Endodermal cell (in vitro differentiated cells): ENCODE measurements at regions not wholly inside any gene's neighbourhood (a gene's known extent, or its start where the extent isn't known, plus 50 kb on each side); places are given as distances from the start of the nearest gene placed in this dataset.

Experiments
- DNase-seq: peaks from one replicate; pipeline ENCODE4 v3.0.0-alpha.2; 2017
- H3K27ac ChIP-seq: 2 replicates; pipeline ENCODE4 v1.5.1; 2013; ENCODE audit warnings: mild to moderate bottlenecking, low read depth, low read length, moderate library complexity
- H3K27me3 ChIP-seq: 2 replicates; pipeline ENCODE4 v1.6.1; 2013; ENCODE audit warnings: mild to moderate bottlenecking, low read length, moderate library complexity; ENCODE audit not compliant: insufficient read depth, control insufficient read depth, poor library complexity, severe bottlenecking
- H3K36me3 ChIP-seq: 2 replicates; pipeline ENCODE4 v1.7.0; 2013; ENCODE audit warnings: mild to moderate bottlenecking, low read length, moderate library complexity; ENCODE audit not compliant: control insufficient read depth, insufficient read depth
- H3K4me1 ChIP-seq: one replicate; pipeline ENCODE4 v1.7.0; 2013; ENCODE audit warnings: low read length; ENCODE audit not compliant: control insufficient read depth, insufficient read depth
- H3K4me3 ChIP-seq: 2 replicates; pipeline ENCODE4 v1.5.1; 2013; ENCODE audit warnings: mild to moderate bottlenecking, low read length, moderate library complexity
- H3K9ac ChIP-seq: 2 replicates; pipeline ENCODE4 v1.6.1; 2013; ENCODE audit warnings: mild to moderate bottlenecking, low read length, moderate library complexity; ENCODE audit not compliant: poor library complexity, severe bottlenecking; ENCODE audit errors: extremely low read depth
- H3K9me3 ChIP-seq: 2 replicates; pipeline ENCODE4 v1.6.1; 2013; ENCODE audit warnings: mild to moderate bottlenecking, low read length, moderate library complexity; ENCODE audit not compliant: control insufficient read depth
- H3K27ac Mint-ChIP-seq: 2 replicates; pipeline ENCODE4 v1.8.0; 2020; ENCODE audit warnings: mixed read lengths
- H3K27me3 Mint-ChIP-seq: 2 replicates; pipeline ENCODE4 v1.8.0; 2021; ENCODE audit warnings: mild to moderate bottlenecking, mixed read lengths; ENCODE audit not compliant: insufficient read depth
- H3K36me3 Mint-ChIP-seq: 2 replicates; pipeline ENCODE4 v1.8.0; 2020; ENCODE audit warnings: low read depth, mixed read lengths
- H3K4me1 Mint-ChIP-seq: 2 replicates; pipeline ENCODE4 v1.8.0; 2020; ENCODE audit warnings: mixed read lengths
- H3K4me3 Mint-ChIP-seq: 2 replicates; pipeline ENCODE4 v1.8.0; 2020; ENCODE audit warnings: mild to moderate bottlenecking, moderate library complexity, mixed read lengths
- H3K9me3 Mint-ChIP-seq: 2 replicates; pipeline ENCODE4 v1.8.0; 2020; ENCODE audit warnings: mild to moderate bottlenecking, mixed read lengths
- WGBS, 2 experiments: methylation state at CpG; one replicate each; pipeline versions ENCODE4 v1.1.5 to v1.1.7; 2013; ENCODE audit warnings: missing lambda C conversion rate in 2 of 2, mixed read lengths in 1 of 2; ENCODE audit not compliant: insufficient coverage in 1 of 2, insufficient read length in 1 of 2; 5-methylcytosine and 5-hydroxymethylcytosine counted together
- TF ChIP-seq, protein P1 (sequence below): fragments of 200-600 bp; sonication (generic); conservative IDR thresholded peaks from 2 replicates; pipeline ENCODE4 v1.5.0; 2021; ENCODE audit warnings: antibody characterized with exemption, mild to moderate bottlenecking

DNA sequence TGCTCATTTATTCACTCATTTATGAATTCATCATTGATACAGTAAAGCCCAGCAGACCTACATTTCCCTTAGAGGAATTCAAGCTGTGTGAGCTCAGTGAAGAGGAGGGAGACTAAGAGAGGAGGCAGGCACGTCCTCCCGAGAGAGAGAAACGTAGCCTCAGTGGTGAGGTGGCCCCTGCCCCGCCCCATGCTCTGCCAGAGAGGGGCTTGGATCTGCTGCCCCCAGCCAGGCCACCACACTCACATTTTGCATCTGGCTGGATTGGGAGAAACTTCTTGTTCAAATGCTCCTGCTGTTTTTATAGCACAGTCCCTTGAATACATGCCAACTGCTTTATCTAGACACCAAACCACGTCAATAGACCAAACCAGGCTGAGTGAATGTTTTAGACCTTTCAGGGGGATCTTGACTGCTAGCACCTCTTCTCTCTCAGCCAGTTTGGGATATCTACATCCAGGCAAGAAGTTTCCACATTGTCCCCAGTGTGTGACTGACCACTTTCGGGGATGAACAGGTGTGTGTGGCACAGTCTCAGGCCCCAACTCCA lies 67.7 kb upstream of the AJAP1 start:
- Mint-ChIP-seq H3K4me3 (no peak overlapping the region), H3K36me3 (no peaks in the 10 kb centered on the region), H3K9me3 (no peaks in the 10 kb centered on the region), H3K4me1 (no peaks in the 10 kb centered on the region), H3K27ac (no peak overlapping the region), H3K27me3 (peaks cover 16% of the 10 kb centered on the region)
- H3K27me3 ChIP-seq, result no peaks in the 10 kb centered on the region
- no peaks in the 10 kb centered on the region for H3K36me3 ChIP-seq
- no peak overlapping the region for H3K27ac ChIP-seq
- H3K4me3 ChIP-seq, result no peak overlapping the region
- TF ChIP-seq, protein P1, sequence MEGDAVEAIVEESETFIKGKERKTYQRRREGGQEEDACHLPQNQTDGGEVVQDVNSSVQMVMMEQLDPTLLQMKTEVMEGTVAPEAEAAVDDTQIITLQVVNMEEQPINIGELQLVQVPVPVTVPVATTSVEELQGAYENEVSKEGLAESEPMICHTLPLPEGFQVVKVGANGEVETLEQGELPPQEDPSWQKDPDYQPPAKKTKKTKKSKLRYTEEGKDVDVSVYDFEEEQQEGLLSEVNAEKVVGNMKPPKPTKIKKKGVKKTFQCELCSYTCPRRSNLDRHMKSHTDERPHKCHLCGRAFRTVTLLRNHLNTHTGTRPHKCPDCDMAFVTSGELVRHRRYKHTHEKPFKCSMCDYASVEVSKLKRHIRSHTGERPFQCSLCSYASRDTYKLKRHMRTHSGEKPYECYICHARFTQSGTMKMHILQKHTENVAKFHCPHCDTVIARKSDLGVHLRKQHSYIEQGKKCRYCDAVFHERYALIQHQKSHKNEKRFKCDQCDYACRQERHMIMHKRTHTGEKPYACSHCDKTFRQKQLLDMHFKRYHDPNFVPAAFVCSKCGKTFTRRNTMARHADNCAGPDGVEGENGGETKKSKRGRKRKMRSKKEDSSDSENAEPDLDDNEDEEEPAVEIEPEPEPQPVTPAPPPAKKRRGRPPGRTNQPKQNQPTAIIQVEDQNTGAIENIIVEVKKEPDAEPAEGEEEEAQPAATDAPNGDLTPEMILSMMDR, result no peak
- no peak overlapping the region for H3K9ac ChIP-seq
- no peaks in the 10 kb centered on the region for H3K4me1 ChIP-seq
- no peak for DNase-seq
- WGBS, 2 experiments, result 45 to 70% methylated on average over 2 to 6 of the region's 6 CpGs
- H3K9me3 ChIP-seq, result no peaks in the 10 kb centered on the region

- DNase-seq, result no peak
- Mint-ChIP-seq H3K27ac (no peak overlapping the region), H3K4me3 (no peak overlapping the region), H3K4me1 (no peaks in the 10 kb centered on the region), H3K9me3 (no peaks in the 10 kb centered on the region), H3K27me3 (peaks cover 16% of the 10 kb centered on the region), H3K36me3 (no peaks in the 10 kb centered on the region)
- no peaks in the 10 kb centered on the region for H3K27me3 ChIP-seq
- no peak overlapping the region for H3K4me3 ChIP-seq
- H3K27ac ChIP-seq, result no peak overlapping the region
- no peaks in the 10 kb centered on the region for H3K9me3 ChIP-seq
- no peaks in the 10 kb centered on the region for H3K4me1 ChIP-seq
- TF ChIP-seq, protein P1, result no peak
- H3K9ac ChIP-seq, result no peak overlapping the region
- 82 to 89% methylated on average over 3 to 6 of the region's 6 CpGs for WGBS, 2 experiments
- no peaks in the 10 kb centered on the region for H3K36me3 ChIP-seq
Observed at GRCh38 chr1:4587721-4588120, 66.7 kb upstream of the AJAP1 start.

- Mint-ChIP-seq H3K27ac (no peak overlapping the region), H3K4me1 (no peaks in the 10 kb centered on the region), H3K36me3 (no peaks in the 10 kb centered on the region), H3K4me3 (no peak overlapping the region), H3K27me3 (peaks cover 4% of the 10 kb centered on the region), H3K9me3 (no peaks in the 10 kb centered on the region)
- Histone ChIP-seq H3K9me3 (no peaks in the 10 kb centered on the region), H3K4me3 (no peak overlapping the region), H3K4me1 (no peaks in the 10 kb centered on the region), H3K27ac (no peak overlapping the region), H3K9ac (no peak overlapping the region), H3K36me3 (no peaks in the 10 kb centered on the region), H3K27me3 (no peaks in the 10 kb centered on the region)
- TF ChIP-seq, protein P1, result no peak
- no peak for DNase-seq
- WGBS, 2 experiments, result 89 to 90% methylated on average over 4 of the region's 4 CpGs
Observed at GRCh38 chr1:4590756-4591155, 63.7 kb upstream of the AJAP1 start.
